Testis (tissue), 2 donors: ENCODE measurements at regions not wholly inside any gene's neighbourhood (a gene's known extent, or its start where the extent isn't known, plus 50 kb on each side); places are given as distances from the start of the nearest gene placed in this dataset.

ENCODE experiments used
- DNase-seq: peaks from one replicate; pipeline ENCODE4 v3.0.0-alpha.2; 2019
- H3K27ac ChIP-seq, 2 donors: fragments of 200-600 bp; sonication (generic); one replicate each; pipeline ENCODE4 v1.5.1; 2019
- H3K27me3 ChIP-seq: fragments of 200-600 bp; sonication (generic); one replicate; pipeline ENCODE4 v1.5.1; 2019
- H3K36me3 ChIP-seq: fragments of 200-600 bp; sonication (generic); one replicate; pipeline ENCODE4 v1.5.1; 2017; ENCODE audit warnings: low read depth; ENCODE audit errors: missing control alignments
- H3K4me1 ChIP-seq: fragments of 200-600 bp; sonication (generic); one replicate; pipeline ENCODE4 v1.5.1; 2019
- H3K4me3 ChIP-seq, 2 donors: fragments of 200-600 bp; sonication (generic); one replicate each; pipeline ENCODE4 v1.5.1; 2017 to 2019
- H3K9me3 ChIP-seq: fragments of 200-600 bp; sonication (generic); one replicate; pipeline ENCODE4 v1.5.1; 2017
- POLR2A ChIP-seq: fragments of 450-650 bp; IDR thresholded peaks from one replicate; pipeline ENCODE4 v1.6.1; 2017; ENCODE audit warnings: antibody characterized with exemption, mild to moderate bottlenecking, moderate library complexity
- WGBS, 2 donors: methylation state at CpG; one replicate each; pipeline ENCODE4 v1.1.5; 2018; 5-methylcytosine and 5-hydroxymethylcytosine counted together
- intact Hi-C: fragments of 100-400 bp; cut with DNase I; formaldehyde crosslinking; loops from one replicate; pipeline ENCODE4 v1.15.1; 2023; ENCODE audit warnings: low total_unique reads
- TF ChIP-seq, protein P1 (sequence below), 3 experiments: fragments of 450-650 bp in 2 of 3; fragments of 200-600 bp in 1 of 3; sonication (generic) in 1 of 3; IDR thresholded peaks; one replicate each; pipeline ENCODE4 v1.5.1; 2016 to 2019; ENCODE audit warnings: antibody characterized with exemption in 3 of 3, mild to moderate bottlenecking in 2 of 3, moderate library complexity in 1 of 3

DNA sequence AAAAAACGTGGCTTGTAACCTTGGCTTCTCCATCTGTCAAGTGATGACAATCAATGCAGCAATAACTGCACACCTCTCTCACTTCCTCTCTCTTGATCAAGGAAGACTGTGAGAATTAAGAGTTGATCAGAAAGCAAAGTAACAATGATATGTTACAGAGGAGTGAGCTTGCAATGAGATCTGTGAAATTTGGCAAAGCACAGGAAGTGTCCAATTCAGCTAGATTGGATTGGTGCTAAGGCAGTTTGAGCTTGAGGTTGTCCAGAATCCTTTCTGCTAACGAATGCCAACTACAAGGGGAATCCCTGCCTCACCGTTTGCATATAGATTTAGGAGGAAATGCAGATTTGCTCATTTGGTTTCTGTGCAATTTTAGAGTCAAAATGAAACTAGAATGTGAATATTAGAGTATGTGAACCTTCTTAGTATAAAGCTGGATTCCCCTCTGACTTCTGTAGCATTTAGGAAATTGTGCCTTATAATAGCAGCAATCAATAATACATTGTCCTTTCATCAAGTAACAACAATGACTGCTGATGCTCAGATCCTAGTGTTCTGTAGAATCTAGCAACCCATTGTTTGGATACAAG, 346.4 kb downstream of the PTTG2 start:
- Histone ChIP-seq H3K4me1 (no peaks in the 10 kb centered on the region), H3K4me3 (no peak overlapping the region), H3K9me3 (no peaks in the 10 kb centered on the region), H3K27ac (no peak overlapping the region), H3K36me3 (no peaks in the 10 kb centered on the region), H3K27me3 (no peaks in the 10 kb centered on the region)
- TF ChIP-seq, protein P1, sequence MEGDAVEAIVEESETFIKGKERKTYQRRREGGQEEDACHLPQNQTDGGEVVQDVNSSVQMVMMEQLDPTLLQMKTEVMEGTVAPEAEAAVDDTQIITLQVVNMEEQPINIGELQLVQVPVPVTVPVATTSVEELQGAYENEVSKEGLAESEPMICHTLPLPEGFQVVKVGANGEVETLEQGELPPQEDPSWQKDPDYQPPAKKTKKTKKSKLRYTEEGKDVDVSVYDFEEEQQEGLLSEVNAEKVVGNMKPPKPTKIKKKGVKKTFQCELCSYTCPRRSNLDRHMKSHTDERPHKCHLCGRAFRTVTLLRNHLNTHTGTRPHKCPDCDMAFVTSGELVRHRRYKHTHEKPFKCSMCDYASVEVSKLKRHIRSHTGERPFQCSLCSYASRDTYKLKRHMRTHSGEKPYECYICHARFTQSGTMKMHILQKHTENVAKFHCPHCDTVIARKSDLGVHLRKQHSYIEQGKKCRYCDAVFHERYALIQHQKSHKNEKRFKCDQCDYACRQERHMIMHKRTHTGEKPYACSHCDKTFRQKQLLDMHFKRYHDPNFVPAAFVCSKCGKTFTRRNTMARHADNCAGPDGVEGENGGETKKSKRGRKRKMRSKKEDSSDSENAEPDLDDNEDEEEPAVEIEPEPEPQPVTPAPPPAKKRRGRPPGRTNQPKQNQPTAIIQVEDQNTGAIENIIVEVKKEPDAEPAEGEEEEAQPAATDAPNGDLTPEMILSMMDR (IDR thresholded peaks at IDR 0.05) = no peak
- no peak for TF ChIP-seq POLR2A
- WGBS, 2 donors = 49 to 52% methylated on average over 3 of the region's 3 CpGs
- intact Hi-C loops = no loop called here
- no peak for DNase-seq

- Histone ChIP-seq H3K4me3 (no peak overlapping the region), H3K36me3 (no peaks in the 10 kb centered on the region), H3K27me3 (no peaks in the 10 kb centered on the region), H3K4me1 (no peaks in the 10 kb centered on the region), H3K27ac (no peak overlapping the region), H3K9me3 (no peaks in the 10 kb centered on the region)
- 51 to 53% methylated on average over 5 of the region's 5 CpGs for WGBS, 2 donors
- no peak for DNase-seq
- TF ChIP-seq, protein P1 (IDR thresholded peaks at IDR 0.05) = no peak
- TF ChIP-seq POLR2A = no peak
- intact Hi-C loops = no loop called here
Measured at GRCh38 chr4:38308728-38309311, 348.6 kb downstream of the PTTG2 start.

DNA sequence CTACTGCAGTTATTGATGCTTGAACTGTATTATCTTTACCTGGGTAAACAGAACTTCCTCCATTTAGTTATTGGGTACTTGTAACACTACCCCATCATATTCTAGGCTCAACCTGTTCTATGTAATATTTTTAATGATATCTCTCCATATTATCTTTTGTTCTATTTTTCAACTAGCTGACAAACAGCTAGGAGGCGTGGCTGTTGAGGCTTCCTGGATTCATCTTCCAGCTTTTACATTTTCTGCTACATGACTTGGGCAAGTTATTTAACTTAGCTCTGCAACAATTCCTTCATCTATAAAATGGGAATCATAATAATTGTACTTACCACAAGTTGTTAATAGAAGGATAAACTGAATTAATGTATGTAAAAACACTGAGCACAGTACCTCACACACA, 349.3 kb downstream of the PTTG2 start:
- DNase-seq = no peak
- H3K27me3 ChIP-seq = no peaks in the 10 kb centered on the region
- TF ChIP-seq, protein P1 (IDR thresholded peaks at IDR 0.05) = no peak
- no peak for TF ChIP-seq POLR2A
- no peaks in the 10 kb centered on the region for H3K36me3 ChIP-seq
- H3K4me3 ChIP-seq = no peak overlapping the region
- 85 to 95% methylated on average over 1 of the region's 1 CpG for WGBS, 2 donors
- H3K9me3 ChIP-seq = no peaks in the 10 kb centered on the region
- H3K4me1 ChIP-seq = no peaks in the 10 kb centered on the region
- no peak overlapping the region for H3K27ac ChIP-seq
- intact Hi-C loops = no loop called here

DNA sequence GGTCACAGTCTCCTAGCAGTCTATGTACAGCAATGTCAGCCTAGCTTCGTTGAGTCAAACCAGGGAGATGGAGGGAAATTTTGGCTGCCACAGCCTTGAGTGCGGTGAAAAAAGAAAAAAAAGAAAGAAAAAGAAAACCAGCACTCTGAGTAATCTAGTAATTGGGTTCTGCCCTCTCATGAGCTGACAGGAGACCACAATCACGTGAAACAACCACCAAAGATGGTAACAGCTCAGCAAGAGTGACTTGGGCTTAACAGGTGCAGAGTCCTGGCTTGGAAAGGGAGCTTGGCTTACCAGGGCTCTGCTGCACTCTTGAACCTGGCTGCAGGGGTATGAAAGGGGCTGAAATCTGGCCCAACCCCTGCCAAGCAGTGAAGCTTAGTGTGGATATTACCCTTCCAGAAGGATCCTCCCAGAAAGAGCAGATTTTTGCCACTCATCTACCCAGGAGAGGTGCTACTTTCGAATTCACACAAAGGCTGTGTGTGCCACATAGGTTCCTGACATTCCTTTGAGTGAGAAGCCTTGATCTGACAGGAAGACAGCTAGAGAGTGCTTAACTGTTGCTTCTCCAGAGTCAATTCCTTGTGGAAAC, 350.3 kb downstream of the PTTG2 start:
- DNase-seq = no peak
- intact Hi-C loops = no loop called here
- Histone ChIP-seq H3K27me3 (no peaks in the 10 kb centered on the region), H3K4me3 (no peak overlapping the region), H3K27ac (no peak overlapping the region), H3K9me3 (no peaks in the 10 kb centered on the region), H3K4me1 (no peaks in the 10 kb centered on the region), H3K36me3 (no peaks in the 10 kb centered on the region)
- 72 to 81% methylated on average over 4 of the region's 4 CpGs for WGBS, 2 donors
- no peak for TF ChIP-seq POLR2A
- TF ChIP-seq, protein P1 (IDR thresholded peaks at IDR 0.05) = no peak
